PC-9 (cell line): ENCODE measurements at regions not wholly inside any gene's neighbourhood (a gene's known extent, or its start where the extent isn't known, plus 50 kb on each side); places are given as distances from the start of the nearest gene placed in this dataset.

ENCODE experiments used
- CTCF ChIP-seq: fragments of 200-600 bp; sonication (generic); conservative IDR thresholded peaks from 2 replicates; pipeline ENCODE4 v1.6.1; 2017; ENCODE audit warnings: mixed run types, antibody characterized with exemption, mild to moderate bottlenecking, moderate library complexity
- EZH2 ChIP-seq: fragments of 200-600 bp; sonication (generic); IDR thresholded peaks from 2 replicates; pipeline ENCODE4 v1.8.0; 2017; ENCODE audit warnings: antibody characterized with exemption, low read depth

DNA sequence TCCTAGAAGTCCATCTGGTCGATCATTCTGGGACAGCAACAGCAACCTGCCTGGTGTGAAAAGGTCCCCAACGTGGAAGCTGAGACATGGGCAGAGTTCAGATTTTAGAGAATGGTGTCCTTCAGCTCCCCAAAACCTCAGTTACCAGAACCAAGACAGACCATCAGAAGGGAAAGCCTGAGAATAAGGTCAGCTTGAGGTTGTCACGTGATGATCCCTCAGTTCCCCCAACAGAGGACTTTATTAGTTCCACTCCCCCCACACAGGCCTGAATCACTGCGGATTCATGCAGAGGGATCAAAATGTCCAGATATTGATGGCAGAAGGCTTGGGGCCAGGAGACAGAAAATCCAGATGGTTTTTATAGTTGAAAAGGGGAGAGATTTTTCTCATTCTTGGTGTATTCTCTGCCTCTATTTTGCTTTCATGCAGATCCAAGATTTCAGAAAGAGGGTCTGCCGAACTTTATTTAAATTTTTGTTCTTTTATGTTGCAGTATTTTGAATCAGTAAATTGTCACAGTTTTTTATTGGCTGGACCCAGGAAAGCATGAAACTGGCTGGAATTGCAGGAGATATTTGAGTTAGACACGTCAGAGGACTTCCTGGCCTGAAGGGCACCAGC lies 139.0 kb upstream of the NTM start:
- no peak for TF ChIP-seq CTCF
- TF ChIP-seq EZH2 = no peak
